Stimulated activated CD8-positive, alpha-beta memory T cell treated with anti-CD3 and anti-CD28 coated beads, Interleukin-12 subunit alpha, Interleukin-12 subunit beta, amount 100 ng/mL, for 4 hours (primary cell): ENCODE measurements at regions not wholly inside any gene's neighbourhood (a gene's known extent, or its start where the extent isn't known, plus 50 kb on each side); places are given as distances from the start of the nearest gene placed in this dataset.

Source experiments
- DNase-seq: peaks from one replicate; pipeline ENCODE4 v3.0.0-alpha.2; 2020; ENCODE audit warnings: low read depth

- DNase-seq, result no peak
Observed at GRCh38 chrX:39915596-39915995, 182.2 kb downstream of the BCOR start.

GRCh38 chrX:39921838-39922237 is 175.9 kb downstream of the BCOR start:
- DNase-seq, result no peak

GRCh38 chrX:39922488-39922887 is 175.3 kb downstream of the BCOR start:
- no peak for DNase-seq

- DNase-seq, result no peak
Observed at GRCh38 chrX:39922926-39923325, 174.8 kb downstream of the BCOR start.

GRCh38 chrX:39927380-39927779 is 170.4 kb downstream of the BCOR start:
- DNase-seq, result no peak

GRCh38 chrX:39928704-39929378 is 168.9 kb downstream of the BCOR start:
- no peak for DNase-seq

- DNase-seq, result no peak
Observed at GRCh38 chrX:39929379-39930025, 168.3 kb downstream of the BCOR start.

GRCh38 chrX:39930786-39931528 is 166.8 kb downstream of the BCOR start:
- DNase-seq, result no peak

GRCh38 chrX:39931529-39932282 is 166.1 kb downstream of the BCOR start:
- DNase-seq, result no peak

- DNase-seq, result no peak
Observed at GRCh38 chrX:39935411-39936064, 162.2 kb downstream of the BCOR start.

GRCh38 chrX:39936886-39937770 is 160.6 kb downstream of the BCOR start:
- DNase-seq, result no peak

- DNase-seq, result no peak
Observed at GRCh38 chrX:39938466-39938865, 159.3 kb downstream of the BCOR start.

GRCh38 chrX:39939678-39940077 is 158.1 kb downstream of the BCOR start:
- no peak for DNase-seq

- DNase-seq, result no peak
Observed at GRCh38 chrX:39941332-39941920, 156.3 kb downstream of the BCOR start.

- DNase-seq, result no peak
Observed at GRCh38 chrX:39944416-39944815, 153.3 kb downstream of the BCOR start.

GRCh38 chrX:39945709-39946108 is 152.0 kb downstream of the BCOR start:
- no peak for DNase-seq

GRCh38 chrX:39946822-39947221 is 150.9 kb downstream of the BCOR start:
- DNase-seq, result no peak

- no peak for DNase-seq
Observed at GRCh38 chrX:39948582-39948981, 149.2 kb downstream of the BCOR start.

- DNase-seq, result no peak
Observed at GRCh38 chrX:39950018-39950688, 147.6 kb downstream of the BCOR start.

GRCh38 chrX:39952989-39953388 is 144.8 kb downstream of the BCOR start:
- DNase-seq, result no peak
